Fibroblast of villous mesenchyme (primary cell): ENCODE measurements at regions not wholly inside any gene's neighbourhood (a gene's known extent, or its start where the extent isn't known, plus 50 kb on each side); places are given as distances from the start of the nearest gene placed in this dataset.

Experiments used
- DNase-seq: peaks from one replicate; pipeline ENCODE4 v3.0.0-alpha.2; 2010; ENCODE audit warnings: low read depth
- H3K4me3 ChIP-seq: 2 replicates; pipeline ENCODE4 v1.5.1; 2011; ENCODE audit warnings: low read depth, mild to moderate bottlenecking, low read length
- TF ChIP-seq, protein P1 (sequence below): IDR thresholded peaks from 2 replicates; pipeline ENCODE4 v1.5.1; 2012; ENCODE audit warnings: low read depth, mild to moderate bottlenecking, low read length; ENCODE audit not compliant: insufficient read depth

DNA sequence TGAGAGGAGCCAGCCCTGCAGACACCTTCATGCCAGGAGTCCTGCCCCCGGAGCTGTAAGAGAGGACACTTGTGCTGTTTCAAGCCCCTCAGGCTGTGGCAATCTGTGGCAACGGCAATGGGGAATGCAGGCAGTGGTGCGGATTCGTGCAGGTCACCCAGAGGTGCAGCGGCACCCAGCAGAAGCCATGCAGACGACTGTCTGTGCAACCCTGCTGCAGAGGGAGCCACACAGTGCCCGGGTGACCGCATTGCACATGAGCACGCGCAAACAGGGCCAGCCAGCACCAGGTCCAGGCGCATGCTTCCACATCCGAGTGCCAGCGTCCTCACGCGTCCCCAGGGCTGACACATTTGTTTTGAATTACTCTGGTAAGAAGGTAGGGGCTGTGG is 84.8 kb upstream of the GPC1 start:
- no peak overlapping the region for H3K4me3 ChIP-seq
- TF ChIP-seq, protein P1, sequence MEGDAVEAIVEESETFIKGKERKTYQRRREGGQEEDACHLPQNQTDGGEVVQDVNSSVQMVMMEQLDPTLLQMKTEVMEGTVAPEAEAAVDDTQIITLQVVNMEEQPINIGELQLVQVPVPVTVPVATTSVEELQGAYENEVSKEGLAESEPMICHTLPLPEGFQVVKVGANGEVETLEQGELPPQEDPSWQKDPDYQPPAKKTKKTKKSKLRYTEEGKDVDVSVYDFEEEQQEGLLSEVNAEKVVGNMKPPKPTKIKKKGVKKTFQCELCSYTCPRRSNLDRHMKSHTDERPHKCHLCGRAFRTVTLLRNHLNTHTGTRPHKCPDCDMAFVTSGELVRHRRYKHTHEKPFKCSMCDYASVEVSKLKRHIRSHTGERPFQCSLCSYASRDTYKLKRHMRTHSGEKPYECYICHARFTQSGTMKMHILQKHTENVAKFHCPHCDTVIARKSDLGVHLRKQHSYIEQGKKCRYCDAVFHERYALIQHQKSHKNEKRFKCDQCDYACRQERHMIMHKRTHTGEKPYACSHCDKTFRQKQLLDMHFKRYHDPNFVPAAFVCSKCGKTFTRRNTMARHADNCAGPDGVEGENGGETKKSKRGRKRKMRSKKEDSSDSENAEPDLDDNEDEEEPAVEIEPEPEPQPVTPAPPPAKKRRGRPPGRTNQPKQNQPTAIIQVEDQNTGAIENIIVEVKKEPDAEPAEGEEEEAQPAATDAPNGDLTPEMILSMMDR = no peak
- DNase-seq = no peak

DNA sequence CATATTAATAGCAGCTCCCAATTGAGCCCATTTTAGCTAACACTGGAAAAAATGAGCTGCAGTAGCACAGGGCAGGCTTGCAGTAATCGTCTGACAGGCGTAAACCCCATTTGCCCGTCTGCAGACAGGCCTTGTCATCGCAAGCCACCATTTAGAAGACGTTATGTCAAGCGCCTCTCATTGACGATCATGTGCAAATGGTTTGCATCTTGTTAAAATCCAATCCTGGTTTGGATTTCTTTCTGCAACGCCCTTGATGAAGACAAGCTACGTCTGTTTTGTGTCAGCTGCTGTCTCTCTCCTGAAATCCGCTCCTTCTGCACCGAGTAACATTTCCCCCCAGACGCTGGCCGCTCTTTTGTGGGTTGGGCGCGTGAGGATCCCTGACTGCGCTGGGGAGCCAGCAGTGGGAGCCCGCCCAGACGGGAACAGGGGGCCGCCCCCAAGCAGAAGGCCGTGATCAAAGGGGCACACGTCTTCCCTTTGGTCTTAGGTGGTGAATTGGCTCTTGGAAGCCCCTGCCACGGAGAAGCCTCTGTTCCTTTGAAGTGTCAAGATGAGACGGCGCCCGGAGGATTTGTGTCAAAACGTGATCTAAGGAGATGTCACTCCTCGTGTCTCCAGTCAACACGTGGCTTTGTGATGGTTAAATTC is 84.2 kb upstream of the GPC1 start:
- DNase-seq = peak; percentile 48
- TF ChIP-seq, protein P1 = no peak

DNA sequence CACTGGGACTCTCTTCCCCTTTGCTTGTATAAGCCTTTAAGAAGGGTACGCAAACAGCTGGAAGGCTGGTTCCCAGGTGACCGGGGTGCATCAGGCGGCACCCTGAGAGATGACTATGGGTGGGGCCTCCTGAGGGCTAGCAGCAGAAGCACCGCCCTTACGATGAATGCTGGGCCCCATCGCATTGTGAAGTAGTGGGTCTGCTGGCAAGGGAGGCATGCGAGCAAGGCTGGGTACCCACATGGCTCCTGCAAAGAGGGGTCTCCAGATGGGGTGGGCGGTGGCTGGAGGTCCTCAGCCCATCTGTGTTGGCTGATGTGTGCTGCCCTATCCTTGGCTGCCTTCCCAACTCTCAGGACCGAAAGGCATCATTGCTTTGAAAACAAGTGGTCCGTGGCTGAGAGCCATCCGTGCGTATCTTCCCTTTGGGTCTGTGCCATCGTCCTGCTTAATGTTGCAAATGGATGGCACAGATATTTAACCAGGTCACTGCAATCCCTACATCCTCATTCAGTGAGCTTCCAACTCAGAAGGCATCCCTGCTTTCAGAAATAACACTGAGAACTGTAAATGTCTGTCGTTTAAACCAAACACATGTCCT is 83.5 kb upstream of the GPC1 start:
- no peak overlapping the region for H3K4me3 ChIP-seq
- TF ChIP-seq, protein P1 = no peak
- no peak for DNase-seq

More for the DNA sequence above, 84.2 kb upstream of the GPC1 start:
- no peak overlapping the region for H3K4me3 ChIP-seq

DNA sequence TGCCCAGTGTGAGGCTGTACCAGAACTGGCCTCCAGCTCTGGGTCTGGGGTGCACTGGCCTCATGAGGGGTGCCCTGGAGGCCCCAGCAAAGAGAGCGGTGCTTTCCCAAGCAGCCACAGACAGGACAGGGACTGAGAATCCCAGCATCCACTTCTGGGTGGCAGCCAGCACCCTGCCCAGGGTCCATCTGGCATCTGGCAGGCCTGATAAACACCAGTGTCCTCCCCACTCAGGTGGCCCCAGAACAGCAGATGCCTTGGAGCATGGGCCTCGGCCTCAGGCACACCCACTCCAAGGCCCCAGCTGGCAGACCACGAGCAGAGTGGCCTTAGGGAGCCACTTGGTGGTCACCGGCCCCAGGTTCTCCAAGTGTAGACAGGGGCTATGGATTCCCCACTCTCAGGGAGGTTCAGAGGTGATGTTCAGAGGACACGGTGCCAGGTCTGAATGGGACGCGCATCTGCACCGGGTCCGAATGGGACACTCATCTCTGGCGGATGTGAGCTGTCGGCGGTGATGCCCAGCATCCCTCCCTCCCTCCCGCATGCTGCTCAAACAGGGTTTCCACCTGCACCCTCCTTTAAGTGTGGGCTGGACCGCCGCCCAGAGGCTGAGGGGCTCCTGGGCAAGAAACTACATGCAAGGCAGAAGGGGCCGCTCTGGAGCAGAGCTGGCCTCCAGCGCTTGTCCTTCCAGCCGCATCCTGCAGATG is 82.2 kb upstream of the GPC1 start:
- no peak overlapping the region for H3K4me3 ChIP-seq
- DNase-seq = no peak
- TF ChIP-seq, protein P1 = no peak

DNA sequence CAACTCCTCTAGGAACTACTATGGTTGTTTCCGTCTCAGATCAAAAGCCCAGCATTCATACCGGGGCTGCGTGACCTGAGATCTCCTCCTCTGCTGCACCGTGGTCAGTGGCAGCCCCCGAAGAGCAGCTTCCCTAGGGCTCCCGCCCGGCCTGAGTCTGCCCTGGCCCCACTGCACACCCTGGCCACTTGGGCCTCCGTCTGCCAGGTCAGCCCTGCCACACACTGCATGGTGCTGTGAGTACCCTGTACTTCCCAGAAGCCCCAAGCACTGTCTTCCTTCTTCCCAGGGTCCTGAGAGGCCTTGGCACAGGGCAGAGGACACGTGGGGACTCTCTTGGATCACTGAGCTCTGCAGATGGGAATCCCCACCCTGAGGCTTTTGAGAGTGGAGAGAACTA is 81.5 kb upstream of the GPC1 start:
- no peak overlapping the region for H3K4me3 ChIP-seq
- DNase-seq = no peak
- TF ChIP-seq, protein P1 = no peak

DNA sequence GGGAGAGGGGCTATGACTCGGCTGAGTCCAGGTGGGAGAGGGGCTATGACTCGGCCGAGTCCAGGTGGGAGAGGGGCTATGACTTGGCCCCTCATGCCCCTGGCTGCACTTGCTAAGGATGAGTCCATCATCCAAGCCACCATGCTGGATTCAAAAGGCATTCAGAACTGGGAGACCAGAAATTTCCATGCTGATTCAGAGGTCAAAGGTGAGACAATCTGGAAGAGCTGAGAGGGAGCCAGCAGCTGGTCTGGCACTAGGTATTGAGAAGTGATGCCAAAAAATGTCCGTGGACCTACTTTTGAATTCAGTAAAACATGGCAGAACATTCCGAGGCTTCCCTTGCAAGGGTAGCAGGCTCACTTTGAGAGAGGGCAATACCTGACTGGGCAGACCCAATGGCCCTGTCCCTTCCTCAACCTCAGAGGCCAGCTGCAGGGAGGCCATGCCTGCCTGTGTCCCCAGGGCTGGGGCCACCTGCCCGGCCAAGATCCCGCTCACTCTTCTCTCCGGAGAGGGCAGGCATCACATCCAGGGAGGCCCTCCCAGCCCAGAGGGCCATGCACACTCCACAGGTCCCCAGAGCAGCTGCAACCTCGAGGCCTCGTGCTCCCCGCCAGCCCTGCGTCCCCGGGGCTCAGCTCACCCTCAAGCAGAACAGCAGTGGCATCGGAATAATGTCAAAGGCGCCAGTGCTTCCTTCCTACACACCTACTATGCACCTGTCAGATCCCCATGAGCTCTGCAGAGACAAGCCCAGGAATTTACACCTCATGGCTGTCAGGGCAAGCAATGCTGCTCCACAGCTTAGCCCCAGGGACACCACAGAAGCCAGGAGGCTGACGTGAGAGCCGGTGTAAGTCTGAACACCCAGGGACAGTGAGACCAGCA is 80.2 kb upstream of the GPC1 start:
- peak; percentile 48 for DNase-seq
- no peak overlapping the region for H3K4me3 ChIP-seq
- TF ChIP-seq, protein P1 = no peak
